DMS 273 (cell line): ENCODE measurements at regions not wholly inside any gene's neighbourhood (a gene's known extent, or its start where the extent isn't known, plus 50 kb on each side); places are given as distances from the start of the nearest gene placed in this dataset.
"Not testable (repeated sequence)": the region's sequence is repeated elsewhere in the genome, so short reads cannot be mapped to it uniquely, and the experiment has no call there.

Source experiments
- DNase-seq: peaks from one replicate; lab custom pipeline; 2025; ENCODE audit not compliant: unreplicated experiment; lab: John Stamatoyannopoulos, UW

DNA sequence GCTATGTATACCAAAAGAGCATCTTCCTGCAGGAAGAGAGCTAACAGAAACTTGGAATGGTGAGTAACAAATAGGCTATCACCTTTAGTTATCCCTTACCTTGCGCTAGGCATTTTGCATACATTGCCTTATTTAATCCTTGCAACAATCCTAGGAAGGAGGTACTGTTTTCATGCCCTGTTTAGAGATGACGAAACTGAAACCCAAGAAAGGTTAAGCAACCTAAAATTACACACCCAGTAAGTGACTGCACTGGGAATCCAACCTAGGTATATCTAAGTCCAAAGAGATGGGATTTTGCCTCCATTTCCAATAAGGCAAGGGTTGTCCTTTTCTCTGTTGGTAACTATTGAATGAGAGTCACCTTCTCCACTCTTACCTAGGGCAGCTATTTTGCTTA is 144.5 kb downstream of the TM2D1 start:
- no peak for DNase-seq

DNA sequence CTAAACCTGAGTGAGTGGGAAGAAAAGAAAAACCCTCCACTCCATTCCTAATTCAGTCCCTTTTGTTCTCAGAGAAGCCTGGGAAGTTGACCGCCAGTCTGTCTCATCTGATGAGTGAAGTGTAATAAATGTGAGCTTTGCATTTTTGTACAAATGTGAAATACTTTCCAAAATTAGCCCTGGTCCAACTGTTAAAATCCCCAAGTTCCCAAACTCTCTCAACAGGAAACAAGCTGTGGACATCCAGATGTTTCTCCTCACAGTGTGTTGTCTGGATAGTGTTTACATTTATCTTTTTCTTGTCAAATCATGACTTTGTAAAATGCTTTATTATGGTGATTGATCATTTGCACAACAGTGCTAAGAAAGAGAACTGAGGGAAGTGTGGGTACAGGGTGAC is 145.1 kb downstream of the TM2D1 start:
- no peak for DNase-seq

DNA sequence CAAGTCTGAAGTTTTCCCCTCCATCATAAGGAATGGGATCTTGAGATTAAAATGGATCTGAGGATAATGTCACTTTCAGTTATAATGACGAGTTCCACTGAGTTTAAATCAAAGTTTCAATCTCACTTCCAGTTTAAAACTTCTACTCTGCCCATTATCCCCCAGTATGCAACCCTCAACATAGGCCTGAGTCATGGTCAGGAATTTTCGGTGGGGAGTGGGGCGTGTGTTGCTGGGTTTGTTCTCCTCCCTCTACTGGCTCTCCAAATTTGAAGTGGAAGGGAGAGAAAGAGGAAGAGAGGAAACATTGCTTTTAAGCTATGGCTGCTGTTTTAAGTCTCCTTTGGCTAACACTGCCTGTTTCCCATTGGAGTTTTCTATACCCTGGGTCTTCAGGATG is 152.9 kb downstream of the TM2D1 start:
- DNase-seq, result no peak

DNA sequence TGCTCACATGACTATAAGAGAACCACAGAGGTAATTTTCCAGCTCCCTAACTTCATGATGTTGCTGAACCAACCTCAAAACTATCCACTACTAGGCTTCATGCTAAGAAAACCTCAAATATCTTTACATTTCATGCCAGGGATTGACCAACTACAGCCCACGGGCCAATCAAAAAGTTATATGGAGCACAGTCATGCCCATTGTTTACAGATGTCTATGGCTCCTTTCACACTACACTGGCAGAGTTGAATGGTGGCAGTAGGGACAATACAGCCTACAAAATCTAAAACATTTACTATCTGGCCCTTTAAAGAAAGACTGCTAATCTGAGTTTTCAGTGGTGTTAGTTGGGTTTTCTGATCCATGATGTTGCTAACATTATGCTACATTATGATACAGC is 154.8 kb downstream of the TM2D1 start:
- no peak for DNase-seq

DNA sequence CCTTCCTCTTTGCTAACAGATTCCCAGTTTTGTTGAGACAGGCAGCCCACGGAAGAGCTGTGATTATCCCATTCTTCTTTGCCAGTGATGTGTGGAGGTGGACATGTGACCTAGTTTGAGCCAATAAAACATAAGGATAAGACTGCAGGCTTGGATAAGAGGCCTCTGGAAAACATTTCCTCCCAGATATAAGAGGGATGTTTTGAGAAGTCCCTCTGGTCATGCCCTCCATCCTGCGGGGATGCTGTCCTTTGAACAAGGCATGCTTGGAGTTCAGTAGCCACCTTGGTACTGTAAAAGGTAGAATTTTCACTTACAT is 155.7 kb downstream of the TM2D1 start:
- DNase-seq, result peak; percentile 50

DNA sequence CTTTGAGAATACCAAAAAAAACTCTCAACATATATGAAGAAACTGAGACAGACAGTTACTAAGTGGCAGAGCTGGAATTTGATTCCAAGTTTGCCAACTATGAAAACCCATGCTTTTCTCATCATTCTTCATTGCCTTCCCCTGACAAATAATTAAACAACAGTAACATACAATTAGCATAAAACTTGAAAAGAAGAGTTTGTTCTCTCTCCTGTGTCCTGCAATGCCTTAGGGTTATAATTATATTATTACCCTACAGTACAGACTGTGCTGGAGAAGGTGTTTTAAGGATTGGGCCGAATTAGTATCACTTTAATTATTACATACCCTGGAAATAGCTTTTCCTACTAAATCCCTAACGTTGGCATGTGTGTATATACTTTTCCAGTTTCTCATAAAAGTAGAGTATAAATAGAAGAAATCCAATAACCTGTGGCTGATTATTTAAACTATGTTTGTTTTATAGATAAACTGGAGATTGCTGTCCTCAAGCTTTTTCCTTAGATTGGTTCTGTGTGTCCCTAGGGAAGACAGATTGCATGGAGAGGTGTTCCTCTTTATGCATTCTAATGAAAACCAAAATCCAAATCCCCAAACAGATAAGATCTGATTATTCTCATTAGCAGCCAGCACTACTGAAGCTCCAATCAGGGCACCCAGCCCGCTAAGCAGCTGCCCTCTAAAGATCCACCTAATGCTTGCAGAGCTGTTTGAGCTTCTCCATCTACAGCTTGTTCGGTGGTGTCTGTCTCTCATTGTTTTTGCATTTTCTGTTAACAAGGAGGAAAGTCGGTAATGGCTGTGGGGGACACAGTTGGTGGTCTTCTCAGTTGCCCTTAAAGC is 156.3 kb downstream of the TM2D1 start:
- DNase-seq, result peak; percentile 70

DNA sequence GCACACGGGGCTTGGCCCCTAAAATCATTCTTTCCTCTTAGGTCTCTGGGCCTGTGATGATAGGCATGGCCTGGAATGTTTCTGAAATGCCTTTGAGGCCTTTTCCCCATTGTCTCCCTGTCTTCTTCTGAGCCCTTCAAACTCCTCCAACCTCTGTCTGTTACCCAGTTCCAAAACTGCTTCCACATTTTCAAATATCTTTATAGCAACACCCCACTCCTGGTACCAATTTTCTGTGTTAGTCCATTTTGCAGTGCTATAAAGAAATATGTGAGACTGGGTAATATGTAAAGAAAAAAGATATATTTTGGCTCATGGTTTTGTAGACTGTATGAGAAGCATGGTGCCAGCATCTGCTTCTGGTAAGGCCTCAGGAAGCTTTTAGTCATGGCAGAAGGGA is 158.8 kb downstream of the TM2D1 start:
- DNase-seq, result no peak

DNA sequence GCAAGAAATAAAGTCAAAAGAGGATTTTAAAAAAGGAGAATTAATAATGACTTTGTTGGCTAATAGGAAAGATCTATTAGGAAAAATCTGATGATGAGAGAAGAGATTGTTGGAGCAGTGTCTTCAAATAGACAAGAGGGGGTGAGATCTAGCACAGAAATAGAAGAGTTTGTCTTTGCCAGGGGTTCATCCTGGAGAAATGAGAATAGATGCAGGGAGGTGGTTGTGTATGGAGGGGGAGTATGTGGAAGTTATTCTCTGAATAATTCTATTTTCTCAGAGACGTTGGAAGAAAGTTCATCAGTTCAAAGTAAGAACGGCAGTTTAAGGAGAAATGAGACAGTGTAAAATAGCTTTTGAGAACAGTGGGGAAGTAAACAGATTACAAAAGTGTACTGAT is 161.3 kb downstream of the TM2D1 start:
- DNase-seq, result no peak

DNA sequence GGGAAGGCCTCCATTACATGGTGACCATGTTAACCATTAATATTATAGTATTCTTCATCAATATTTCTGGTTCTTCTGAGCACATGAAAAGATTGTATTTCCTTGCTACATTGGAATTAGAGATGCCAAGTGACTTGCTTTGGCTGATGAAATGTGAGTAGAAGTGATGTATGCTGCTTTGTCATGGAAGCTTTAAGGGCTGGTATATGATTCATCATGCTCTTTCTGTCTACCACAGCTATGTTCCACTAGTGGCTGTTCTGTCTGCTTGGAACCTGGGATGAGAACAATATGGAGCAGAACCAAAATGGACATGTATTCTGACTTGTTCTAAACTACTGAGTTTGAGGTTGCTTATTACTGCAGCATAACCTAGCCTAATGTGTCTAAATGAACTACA is 163.3 kb downstream of the TM2D1 start:
- no peak for DNase-seq

DNA sequence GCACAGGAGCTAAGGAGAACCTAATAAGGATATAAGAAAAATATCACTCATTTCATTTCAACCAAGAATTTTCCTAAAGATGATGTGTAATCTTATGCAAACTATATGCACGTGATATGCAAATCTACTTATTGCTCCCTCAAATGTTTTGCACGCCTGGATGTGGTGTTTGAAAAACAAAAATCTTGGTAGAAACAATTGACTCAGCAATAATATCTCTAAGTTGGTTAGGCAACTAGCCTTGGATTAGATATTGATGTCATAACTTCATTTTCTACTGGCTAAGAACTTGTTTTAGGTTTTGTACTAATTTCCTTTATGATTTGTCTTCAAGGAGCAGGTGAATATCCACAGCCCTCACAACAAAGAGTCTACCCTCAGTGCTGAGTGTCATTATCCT is 164.6 kb downstream of the TM2D1 start:
- no peak for DNase-seq

DNA sequence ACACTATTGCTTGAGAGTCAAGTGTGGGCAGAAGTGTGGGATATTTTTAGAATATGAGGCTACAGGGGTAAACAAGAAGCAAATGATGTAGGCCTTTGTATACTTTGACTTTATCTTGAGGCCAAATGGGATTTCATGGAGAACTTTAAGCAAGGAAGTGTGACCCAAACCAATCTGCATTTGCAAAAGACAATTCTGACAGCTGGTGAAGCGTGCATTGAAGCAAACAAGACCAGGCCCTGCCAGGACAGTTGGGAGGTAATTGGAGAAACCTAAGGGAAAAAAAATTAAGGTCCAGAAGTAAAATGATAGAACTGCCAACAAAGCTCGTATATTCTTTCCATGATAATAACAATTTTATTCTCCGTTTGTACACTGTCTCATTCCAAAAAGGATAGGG is 168.3 kb downstream of the TM2D1 start:
- no peak for DNase-seq

DNA sequence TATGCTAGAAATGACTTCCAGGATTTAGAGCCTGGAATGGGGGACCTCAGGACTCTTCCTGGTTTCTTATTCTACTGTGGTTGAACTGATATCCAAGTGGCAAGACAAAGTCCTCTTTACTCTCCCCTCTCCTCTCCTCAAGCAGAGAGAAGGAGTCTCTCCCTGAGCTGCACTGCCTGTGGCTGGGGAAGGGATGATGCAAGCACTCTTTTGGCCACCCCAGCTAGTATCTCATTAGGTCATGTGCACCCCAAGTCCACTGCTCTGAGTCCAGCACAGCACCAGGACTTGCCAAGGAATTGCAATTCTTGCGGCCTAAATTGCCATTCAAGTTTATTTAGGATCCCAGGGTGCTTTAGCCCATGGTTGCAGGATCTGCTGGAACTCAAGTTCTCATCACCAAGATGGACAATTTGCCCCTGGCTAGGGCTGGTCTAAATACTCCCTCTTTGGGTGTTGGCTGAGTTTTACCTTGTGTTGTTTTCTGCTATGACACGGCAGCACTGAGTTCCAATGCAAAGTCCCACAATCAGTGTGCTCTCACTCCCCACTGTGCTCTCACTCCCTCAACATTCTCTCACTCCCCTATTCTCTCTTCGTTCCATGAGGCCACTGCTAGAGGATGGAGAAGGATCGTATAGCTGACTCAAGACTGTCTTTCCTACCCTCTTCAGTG is 172.2 kb downstream of the TM2D1 start:
- no peak for DNase-seq

DNA sequence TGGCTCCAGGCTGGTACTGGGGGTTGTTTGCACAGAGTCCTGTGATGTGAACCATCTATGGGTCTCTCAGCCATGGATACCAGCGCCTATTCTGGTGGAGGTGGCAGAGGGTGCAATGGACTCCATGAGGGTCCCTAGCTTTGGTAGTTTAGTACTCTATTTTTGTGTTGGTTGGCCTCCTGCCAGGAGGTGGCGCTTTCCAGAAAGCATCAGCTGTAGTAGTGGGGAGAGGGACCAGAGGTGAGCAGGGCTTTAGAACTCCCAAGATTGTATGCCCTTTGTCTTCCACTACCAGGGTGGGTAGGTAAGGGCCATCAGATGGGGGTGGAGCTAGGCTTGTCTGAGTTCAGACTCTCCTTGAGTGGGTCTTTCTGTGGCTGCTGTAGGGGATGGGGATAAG is 177.6 kb downstream of the TM2D1 start:
- DNase-seq, result peak; percentile 10

DNA sequence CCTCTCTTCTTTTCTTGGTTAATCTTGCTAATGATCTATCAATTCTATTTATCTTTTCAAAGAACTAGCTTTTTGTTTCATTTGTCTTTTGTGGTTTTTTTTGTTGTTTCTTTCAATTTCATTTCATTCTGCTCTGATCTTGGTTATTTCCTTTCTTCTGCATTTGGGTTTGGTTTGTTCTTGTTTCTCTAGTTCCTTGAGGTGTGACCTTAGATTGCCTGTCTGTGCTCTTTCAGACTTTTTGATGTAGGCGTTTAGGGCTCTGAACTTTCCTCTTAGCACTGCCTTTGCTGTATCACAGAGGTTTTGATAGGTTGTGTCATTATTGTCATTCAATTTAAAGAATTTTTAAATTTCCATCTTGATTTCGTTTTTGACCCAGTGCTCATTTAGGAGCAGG is 180.1 kb downstream of the TM2D1 start:
- DNase-seq, result not testable (repeated sequence)

DNA sequence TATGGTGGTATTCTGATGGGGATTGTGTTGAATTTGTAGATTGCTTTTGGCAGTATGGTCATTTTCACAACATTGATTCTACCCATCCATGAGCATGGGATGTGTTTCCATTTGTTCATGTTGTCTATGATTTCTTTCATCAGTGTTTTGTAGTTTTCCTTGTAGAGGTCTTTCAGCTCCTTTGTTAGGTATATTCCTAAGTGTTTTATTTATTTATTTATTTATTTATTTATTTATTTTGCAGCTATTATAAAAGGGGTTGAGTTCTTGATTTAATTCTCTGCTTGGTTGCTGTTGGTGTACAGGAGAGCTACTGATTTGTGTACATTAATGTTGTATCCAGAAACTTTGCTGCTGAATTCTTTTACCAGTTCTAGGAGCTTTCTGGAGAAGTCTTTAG is 181.4 kb downstream of the TM2D1 start:
- not testable (repeated sequence) for DNase-seq

DNA sequence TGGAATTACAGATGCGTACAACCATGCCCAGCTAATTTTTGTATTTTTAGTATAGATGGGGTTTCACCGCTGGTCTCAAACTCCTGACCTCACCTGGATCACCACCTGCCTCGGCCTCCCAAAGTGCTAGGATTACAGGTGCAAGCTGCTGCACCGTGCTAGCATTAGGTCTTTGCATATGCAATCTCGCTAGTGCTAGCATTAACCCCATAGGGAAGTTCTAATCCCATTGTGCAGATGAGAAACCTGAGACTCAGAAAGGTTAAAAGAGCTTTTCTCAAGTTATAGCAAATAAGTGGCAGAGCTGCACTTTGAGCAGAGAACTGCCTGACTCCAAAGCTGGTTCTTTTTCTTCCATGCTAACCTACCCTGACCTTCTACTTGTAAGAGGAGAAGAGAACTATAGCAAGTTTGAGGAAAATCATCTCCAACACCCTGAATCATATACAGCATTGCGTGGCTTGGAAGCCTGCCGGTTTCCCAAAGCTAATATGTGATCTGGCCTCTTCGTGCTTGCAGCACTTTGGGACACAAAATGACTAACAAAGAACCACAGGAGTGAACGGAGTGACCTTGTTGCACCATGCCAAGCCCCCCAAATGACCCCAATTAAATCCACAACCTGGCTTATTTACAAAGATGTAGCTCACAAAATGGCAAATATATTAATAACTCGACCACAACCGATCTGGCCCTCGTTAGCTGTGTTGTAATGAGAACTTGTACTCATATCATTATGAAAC is 185.1 kb downstream of the TM2D1 start:
- no peak for DNase-seq

DNA sequence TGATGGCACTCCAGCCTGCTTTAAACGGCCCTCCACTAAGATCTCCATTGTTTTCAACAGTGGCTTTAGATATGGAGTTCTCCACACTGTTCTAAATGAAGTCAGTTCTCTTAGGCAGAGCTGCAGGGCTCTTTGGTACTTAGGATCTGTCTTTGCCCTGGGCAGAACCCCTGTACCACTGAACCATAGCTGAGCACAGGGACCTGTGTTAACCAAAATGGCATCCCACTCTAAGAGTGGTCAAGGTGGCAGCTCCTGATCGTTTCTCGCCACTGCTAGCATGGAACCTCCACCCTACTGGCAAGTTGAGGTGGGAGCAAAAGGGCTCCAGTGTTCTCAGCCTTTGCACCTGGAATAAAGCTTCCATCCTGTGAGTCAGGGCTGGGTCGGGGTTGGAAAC is 186.7 kb downstream of the TM2D1 start:
- no peak for DNase-seq

DNA sequence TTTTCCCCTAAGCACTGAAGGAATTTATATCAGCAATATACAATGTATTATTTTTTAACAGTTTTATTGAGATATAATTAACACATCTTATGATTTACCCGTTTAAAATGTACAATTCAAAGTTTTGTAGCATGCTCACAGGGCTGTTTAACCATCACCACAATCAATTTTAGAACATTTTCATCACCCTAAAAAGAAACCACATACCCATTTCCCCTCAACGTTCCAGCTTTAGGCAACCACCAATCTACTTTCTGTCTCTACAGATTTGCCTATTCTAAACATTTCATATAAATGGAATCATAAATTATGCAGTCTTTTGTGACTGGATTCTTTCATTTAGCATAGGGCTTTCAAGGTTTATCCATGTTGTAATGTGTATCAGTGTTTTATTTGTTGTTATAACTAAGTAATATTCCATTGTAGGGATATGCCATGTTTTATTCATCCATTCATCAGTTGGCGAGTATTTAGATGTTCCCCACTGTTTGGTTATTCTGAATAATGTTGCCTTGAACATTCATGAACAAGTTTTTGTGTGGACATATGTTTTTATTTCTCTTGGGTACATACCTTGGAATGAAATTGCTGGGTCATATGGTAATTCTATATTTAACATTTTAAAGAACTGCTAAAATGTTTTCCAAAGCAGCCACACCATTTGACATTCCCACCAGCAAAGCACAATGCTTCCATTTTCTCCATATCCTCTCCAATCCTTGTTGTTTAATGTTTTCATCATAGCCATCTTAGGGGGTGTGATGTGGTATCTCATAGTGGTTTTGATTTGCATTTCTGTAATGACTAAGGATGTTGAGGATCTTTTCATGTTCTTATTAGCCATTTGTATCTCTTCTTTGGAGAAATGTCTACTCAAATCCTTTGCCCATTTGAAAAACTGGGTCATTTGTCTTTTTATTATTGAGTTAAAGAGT is 188.5 kb downstream of the TM2D1 start:
- DNase-seq, result no peak

DNA sequence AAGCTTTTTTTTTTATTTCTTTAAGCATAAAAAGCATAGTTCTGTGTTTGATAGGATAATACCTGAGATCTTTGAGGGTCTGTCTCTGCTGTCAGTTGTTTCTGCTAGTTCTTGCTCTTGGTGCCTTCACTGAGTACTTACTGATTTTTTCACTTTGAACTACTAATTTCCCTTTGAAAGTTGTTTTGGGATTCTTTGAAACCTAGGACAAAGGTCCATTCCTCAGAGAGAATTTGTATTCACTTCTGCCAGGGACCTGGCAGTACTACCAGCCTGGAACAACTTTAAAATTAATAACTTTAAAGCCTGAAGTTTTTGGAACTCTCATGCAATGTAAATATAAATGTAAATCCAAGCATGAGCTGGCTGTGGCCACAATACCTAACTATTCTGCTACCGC is 190.1 kb downstream of the TM2D1 start:
- no peak for DNase-seq

DNA sequence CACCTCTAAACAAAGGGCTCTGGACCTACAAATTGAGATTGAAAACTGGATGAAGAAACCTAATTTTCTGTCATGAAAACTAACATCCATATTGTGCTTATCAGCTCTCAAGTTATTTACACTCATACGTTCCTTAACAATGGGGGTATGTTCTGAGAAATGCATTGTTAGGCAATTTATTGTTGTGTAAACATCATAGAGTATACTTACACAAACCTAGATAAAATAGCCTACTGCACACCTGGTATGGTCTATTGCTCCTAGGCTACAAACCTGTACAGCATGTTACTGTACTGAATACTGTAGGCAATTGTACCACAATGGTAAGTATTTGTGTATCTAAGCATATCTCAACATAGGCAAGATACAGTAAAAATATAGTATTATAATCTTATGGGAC is 191.4 kb downstream of the TM2D1 start:
- DNase-seq, result no peak

DNA sequence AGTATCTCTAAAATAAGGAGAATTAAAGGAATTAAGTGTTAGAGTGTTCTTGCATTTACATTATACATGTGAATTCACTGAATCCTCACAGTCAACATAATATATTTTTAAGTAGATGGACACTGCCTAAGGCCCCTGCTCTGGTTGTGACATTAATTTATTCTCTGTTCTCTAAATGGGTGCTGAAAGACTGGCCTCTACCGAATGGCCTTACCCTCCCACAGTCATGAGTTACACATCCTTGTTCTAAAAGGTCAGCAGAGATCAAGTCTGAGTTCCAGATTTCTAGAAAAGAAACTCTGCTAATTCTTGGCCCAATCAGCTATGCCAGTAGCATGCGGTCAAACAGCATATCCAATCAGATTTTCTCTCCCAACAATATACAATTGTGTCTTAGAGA is 193.2 kb downstream of the TM2D1 start:
- DNase-seq, result no peak
